CD1c-positive myeloid dendritic cell (primary cell): ENCODE measurements at regions not wholly inside any gene's neighbourhood (a gene's known extent, or its start where the extent isn't known, plus 50 kb on each side); places are given as distances from the start of the nearest gene placed in this dataset.

Experiments
- DNase-seq: peaks from one replicate; pipeline ENCODE4 v3.0.0-alpha.2; 2016; ENCODE audit errors: extremely low spot score

GRCh38 chr11:8799273-8799672 lies 111.7 kb upstream of the AKIP1 start:
- DNase-seq, result no peak

DNA sequence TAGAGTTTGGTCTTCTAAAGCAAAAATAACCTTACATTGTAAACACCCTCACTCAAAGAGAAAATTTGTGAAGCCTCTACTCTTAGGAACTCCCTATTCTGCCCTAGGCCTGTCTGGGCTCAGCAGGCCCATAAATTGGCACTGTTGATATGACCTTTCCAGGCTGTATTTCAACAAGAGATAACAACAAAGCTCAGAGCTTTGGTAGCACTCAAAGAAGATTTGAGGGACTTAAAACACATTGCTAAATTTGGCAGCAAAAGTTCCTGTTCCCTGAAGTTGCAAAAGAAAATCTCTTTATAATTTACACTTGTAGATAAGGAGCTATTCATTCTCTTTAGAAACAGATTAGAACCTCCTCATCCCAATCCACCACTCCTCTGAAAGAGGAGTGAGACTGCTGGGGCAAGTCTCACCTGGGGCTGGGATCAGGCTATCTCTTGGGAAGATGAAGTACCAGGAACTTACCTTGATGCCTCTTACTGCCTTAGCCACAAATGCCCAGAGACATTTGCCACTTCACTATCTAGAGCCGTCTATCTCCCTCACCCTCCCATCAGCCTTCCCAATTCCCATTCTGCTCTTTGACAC lies 110.4 kb upstream of the AKIP1 start:
- DNase-seq, result no peak

GRCh38 chr11:8801121-8801520 lies 109.9 kb upstream of the AKIP1 start:
- DNase-seq, result no peak

DNA sequence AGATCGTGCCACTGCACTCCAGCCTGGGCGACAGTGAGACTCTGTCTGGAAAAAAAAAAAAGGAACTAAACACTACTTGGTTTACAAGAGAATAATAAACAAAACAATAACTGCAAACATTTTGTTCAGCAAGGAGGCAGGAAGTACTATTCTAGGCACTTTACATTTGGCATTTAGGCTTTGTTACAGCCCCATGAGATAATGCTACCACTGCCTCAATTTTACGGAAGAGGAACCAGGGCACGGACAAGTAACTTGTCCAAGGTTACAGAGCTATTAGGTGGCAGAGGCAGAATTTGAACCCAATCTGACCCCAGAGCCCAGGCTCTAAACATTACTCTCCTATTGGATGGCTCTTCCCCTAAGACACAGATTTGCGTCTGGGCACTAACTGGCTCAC lies 108.7 kb upstream of the AKIP1 start:
- peak; percentile 86 for DNase-seq

DNA sequence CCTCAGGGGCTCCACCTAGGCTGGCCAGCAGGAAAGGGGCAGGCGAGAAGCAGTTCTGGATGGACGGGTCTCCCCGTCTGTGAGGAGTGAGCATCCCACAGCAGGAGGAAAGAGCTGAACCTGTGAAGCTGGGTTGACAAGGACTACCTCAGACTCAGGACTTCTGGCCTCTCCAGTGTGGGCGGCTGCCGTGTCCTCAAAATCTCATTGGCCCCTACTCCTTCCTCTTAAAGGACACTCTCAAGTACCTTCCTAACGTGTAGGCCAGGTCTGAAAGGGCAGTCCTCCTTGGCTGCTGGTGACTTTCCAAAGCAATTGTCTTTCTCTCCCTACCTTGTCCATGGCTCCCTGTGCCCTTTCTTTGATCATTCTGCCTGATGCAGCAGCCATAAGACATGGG lies 107.0 kb upstream of the AKIP1 start:
- DNase-seq, result peak; percentile 39

DNA sequence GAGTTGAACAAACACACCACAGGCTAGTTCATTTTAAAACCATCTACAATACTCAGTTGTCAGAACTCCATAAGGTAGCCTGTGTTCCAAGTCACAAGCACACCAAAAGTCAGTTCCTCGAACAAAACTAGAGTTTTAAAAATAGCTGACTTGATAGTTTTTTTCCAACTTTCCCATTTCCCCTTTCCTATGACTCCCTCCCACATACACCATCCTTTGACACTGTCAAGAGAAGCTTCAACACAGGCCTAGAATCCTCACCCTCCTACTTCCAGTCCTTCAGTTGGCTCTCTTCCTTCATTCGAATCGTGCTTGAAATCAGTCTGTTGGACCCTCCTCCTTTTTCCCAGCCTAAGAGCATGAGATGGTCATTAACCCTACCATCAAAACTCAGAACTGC lies 105.7 kb upstream of the AKIP1 start:
- DNase-seq, result peak; percentile 85

GRCh38 chr11:8806974-8807373 lies 104.0 kb upstream of the AKIP1 start:
- no peak for DNase-seq

GRCh38 chr11:8807544-8808225 lies 103.3 kb upstream of the AKIP1 start:
- peak; percentile 20 for DNase-seq

DNA sequence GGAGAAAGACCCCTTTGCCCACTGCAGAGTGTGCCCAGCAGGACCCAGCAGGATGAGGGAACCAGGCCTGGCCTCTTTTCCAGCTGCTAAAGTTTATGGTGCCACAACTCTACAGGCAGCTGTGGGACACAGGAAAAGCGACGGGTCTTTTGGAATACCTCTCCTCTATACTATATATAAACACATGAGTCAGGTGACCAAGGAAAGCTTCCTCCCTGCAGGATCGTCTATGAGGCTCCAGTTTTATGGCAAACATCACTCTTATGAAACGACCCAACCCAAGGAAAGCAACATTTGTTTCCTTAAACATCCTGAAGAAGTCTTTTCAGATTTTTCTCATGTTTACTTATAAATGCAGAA lies 102.8 kb upstream of the AKIP1 start:
- no peak for DNase-seq

DNA sequence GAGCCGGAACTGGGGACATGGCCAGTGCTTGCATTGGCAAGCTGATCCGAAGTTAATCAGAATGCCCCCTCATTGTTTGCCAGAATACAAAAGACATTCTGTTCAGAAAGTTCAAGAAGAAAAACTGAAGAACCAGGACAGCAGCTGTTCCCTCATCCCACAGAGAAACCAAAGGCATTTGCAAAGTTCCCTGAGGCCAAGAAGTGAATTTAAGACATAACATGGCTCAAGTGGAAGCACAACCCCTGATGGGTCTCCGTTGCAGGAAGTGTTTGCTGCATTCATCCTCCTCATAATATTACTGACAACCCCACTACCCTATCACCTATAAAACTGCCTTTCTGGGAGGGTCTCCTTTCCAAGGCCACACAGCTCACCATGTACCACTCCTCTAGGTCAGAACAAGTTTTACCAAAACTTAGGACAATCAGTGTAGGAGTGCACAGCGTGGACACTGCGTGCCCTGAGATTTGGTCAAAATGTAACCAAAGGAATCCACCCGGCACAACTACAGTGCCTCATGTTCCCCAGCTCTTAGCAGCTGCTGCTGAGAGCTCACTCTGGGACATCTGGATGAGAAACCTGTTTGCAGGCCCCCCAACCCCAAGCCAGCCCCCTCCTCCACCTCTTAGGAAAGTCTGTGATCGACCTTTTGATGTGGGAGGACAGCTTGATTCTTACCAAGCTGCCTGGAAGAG lies 101.6 kb upstream of the AKIP1 start:
- DNase-seq, result no peak

- no peak for DNase-seq
These were observed 101.0 kb upstream of the AKIP1 start for GRCh38 chr11:8809939-8810539.

DNA sequence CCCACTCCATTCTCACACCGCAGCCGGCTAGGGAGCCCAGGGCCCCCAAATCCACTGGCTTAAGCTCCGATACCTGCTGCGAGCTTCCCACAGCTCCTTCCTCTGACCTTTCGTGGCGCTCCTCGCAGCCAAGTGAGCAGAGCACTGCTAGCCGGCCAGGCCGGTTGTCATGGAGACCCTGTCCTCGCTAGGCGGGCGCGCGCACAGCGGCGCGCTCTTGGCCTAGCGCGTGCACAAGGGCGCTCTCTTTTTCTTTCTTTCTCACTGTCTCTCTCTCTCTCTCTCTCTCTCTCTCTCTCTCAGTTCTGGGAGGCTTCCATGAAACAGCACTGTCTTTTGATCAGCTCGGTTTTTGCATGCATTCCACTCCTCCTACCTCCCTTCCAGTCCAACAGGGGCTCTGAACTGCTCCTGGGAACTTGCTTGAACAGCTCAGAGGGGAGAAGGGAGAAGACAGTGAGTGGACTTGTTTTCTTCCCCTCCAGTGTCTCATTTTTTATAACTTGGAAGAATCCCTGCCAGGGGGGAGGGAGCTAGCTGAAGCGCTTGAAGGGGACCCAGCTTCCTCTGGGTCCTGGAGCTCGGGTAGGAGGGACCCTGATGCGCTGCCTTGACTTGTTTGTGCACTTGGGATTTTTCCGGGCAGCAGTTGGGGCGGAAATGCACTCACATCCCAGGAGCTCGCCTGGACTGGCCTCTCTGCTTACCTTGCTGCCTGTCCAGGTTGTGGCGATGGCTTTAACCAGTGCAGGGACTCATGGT lies 100.3 kb upstream of the AKIP1 start:
- peak; percentile 38 for DNase-seq

GRCh38 chr11:8811571-8811970 lies 99.4 kb upstream of the AKIP1 start:
- DNase-seq, result no peak

DNA sequence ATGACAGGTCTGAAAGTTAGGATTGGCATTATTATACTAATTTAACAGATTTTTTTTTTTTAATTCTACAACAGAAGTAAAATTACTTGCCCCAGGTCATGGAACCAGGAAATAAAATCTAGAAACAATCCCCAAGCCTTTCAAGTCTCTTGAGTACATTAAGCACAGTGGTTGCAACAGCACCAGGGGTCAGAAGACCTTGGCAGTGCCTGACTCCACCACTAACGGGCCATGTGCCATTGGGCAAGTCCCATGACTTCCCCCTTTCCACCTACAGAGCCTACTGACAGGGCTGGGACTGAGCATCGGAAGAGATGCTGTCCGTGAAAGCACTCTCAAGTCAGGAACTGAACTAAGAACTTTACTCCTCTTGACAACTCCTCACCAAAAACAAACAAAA lies 98.6 kb upstream of the AKIP1 start:
- peak; percentile 89 for DNase-seq

GRCh38 chr11:8813658-8814057 lies 97.3 kb upstream of the AKIP1 start:
- DNase-seq, result peak; percentile 77

DNA sequence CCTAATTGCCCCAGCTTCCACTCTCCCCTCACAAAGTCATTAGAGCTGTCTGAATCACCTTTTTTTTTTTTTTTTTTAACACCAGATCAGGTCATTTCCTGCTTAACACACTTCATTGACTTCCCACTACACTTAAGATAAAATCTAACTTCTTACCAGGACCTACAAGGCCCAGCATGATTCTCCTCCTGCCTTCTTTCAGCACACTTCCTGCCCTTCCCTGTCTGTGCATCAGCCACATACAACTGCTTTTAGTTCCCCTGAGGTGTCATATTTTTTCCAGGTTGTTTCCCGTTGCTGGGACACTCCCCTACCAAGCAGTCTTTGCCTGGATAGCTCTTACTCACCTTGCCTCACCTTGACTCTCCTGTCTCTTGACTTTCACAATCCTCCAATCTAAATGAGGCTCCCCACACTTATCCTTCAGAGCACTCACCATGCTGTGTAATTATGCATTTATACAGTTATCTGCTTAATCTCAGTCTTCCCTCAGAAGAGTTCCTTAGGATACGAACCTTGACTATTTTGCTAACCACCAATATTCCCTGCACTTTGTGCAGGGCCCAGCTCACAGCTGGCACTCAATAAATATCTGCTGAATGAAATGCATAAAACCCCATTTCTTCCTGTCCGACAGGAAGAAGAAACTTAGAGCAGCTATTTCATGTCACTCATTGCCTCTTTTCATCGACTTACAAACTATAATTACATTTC lies 96.6 kb upstream of the AKIP1 start:
- no peak for DNase-seq

- no peak for DNase-seq
These were observed 96.1 kb upstream of the AKIP1 start for GRCh38 chr11:8814923-8815240.

GRCh38 chr11:8818421-8818820 lies 92.6 kb upstream of the AKIP1 start:
- no peak for DNase-seq

DNA sequence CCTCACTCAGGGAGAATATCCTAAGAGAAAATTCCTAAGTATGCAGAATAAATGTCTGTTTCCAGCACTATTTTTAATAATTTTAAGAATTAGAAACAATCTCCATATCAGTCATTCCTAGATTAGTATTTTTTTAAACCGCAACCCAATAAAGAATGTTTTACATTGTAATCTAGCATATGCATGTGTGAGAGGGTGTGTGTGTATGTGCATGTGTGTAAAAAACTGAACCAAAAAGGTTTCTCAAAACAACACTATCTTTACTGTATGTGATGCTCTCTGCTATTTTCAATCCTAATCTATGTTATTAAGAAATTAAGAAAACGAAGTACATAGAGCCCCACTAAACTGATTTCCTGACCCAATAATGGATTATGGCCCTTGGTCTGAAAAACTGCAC lies 90.6 kb upstream of the AKIP1 start:
- no peak for DNase-seq

- no peak for DNase-seq
These were observed 88.5 kb upstream of the AKIP1 start for GRCh38 chr11:8822469-8822868.

DNA sequence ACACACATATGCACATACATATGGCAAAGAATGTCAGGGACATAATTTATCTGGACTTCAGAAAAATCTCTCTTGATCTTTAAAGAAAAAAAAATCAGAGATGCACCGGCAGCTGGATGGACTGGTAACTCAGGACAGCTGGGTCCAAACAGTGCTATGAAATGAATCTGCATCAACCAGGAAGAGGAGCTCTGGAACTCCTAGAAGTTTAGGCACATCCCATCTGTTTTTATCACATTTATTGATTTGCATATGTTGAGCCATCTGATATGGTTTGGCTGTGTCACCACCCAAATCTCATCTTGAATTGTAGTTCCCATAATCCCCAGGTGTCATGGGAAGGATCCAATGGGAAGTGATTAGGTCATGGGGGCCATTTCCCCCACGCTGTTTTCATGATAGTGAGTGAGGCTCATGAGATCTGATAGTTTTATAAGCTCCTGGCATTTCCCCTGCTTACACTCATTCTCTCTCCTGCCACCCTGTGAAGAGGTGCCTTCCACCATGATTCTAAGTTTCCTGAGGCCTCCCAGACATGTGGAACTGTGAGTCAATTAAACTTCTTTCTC lies 87.7 kb upstream of the AKIP1 start:
- no peak for DNase-seq
